ENCODE measurements at regions not wholly inside any gene's neighbourhood (a gene's known extent, or its start where the extent isn't known, plus 50 kb on each side); places are given as distances from the start of the nearest gene placed in this dataset.

GRCh38 chr3:20604659-20605058 is 418.7 kb upstream of the SGO1 start:
- Histone ChIP-seq H3K9ac (ENCODE audit: insufficient read depth, low read length, poor library complexity, severe bottlenecking) (no peak overlapping the region), H3K79me2 (ENCODE audit: insufficient read depth, low read length) (no peaks in the 10 kb centered on the region), H4K20me1 (ENCODE audit: insufficient read depth, low read length) (no peaks in the 10 kb centered on the region), H2AFZ (ENCODE audit: insufficient read depth, low read depth, low read length, poor library complexity, severe bottlenecking) (no peak overlapping the region), H3K4me1 (ENCODE audit: control insufficient read depth in 1 of 2, insufficient read depth in 2 of 2, low read length in 2 of 2) (no peaks in the 10 kb centered on the region), H3K36me3 (replicated peaks in 1 of 2; ENCODE audit: control insufficient read depth in 1 of 2, insufficient read depth in 2 of 2, low read length in 2 of 2) (no peaks in the 10 kb centered on the region), H3K27ac (ENCODE audit: low read depth in 1 of 2, low read length in 2 of 2) (no peak overlapping the region), H3K4me2 (replicated peaks; ENCODE audit: extremely low read depth, low read length, poor library complexity, severe bottlenecking) (no peak overlapping the region), H3K4me3 (replicated peaks in 1 of 3; ENCODE audit: low read depth in 2 of 3, low read length in 3 of 3) (no peak overlapping the region), H3K27me3 (ENCODE audit: control insufficient read depth in 2 of 2, insufficient read depth in 2 of 2, low read length in 2 of 2) (no peaks in the 10 kb centered on the region), H3K9me3 (replicated peaks in 1 of 2; ENCODE audit: control insufficient read depth in 1 of 2, insufficient read depth in 1 of 2, low read length in 2 of 2) (peaks cover 38 to 57% of the 10 kb centered on the region in 2 donors)
- no peaks in the 10 kb centered on the region for H3K36me3 Mint-ChIP-seq
- no peak for DNase-seq
- H3K27ac Mint-ChIP-seq, result no peak overlapping the region
- intact Hi-C loops (cut with micrococcal nuclease), result no loop called here
- peaks cover 17 to 45% (median 28%) of the 10 kb centered on the region in 7 donors for H3K9me3 Mint-ChIP-seq
- H3K4me1 Mint-ChIP-seq, result no peaks in the 10 kb centered on the region
- H3K4me3 Mint-ChIP-seq, result no peak overlapping the region
- TF ChIP-seq CTCF (IDR thresholded peaks at IDR 0.05), result no peak
- H3K27me3 Mint-ChIP-seq (ENCODE audit: low read depth in 3 of 3), result no peaks in the 10 kb centered on the region

GRCh38 chr3:20589275-20589674 is 403.3 kb upstream of the SGO1 start:
- Mint-ChIP-seq H3K4me3 (no peak overlapping the region), H3K4me1 (no peaks in the 10 kb centered on the region), H3K36me3 (no peaks in the 10 kb centered on the region), H3K27me3 (ENCODE audit: low read depth in 3 of 3) (no peaks in the 10 kb centered on the region), H3K9me3 (peaks cover 4 to 19% (median 10%) of the 10 kb centered on the region in 7 donors), H3K27ac (no peak overlapping the region)
- Histone ChIP-seq H3K9me3 (replicated peaks in 1 of 2; ENCODE audit: control insufficient read depth in 1 of 2, insufficient read depth in 1 of 2, low read length in 2 of 2) (peaks cover 5 to 8% of the 10 kb centered on the region in 2 donors), H3K4me2 (replicated peaks; ENCODE audit: extremely low read depth, low read length, poor library complexity, severe bottlenecking) (no peak overlapping the region), H4K20me1 (ENCODE audit: insufficient read depth, low read length) (no peaks in the 10 kb centered on the region), H2AFZ (ENCODE audit: insufficient read depth, low read depth, low read length, poor library complexity, severe bottlenecking) (no peak overlapping the region), H3K4me3 (replicated peaks in 1 of 3; ENCODE audit: low read depth in 2 of 3, low read length in 3 of 3) (no peak overlapping the region), H3K36me3 (replicated peaks in 1 of 2; ENCODE audit: control insufficient read depth in 1 of 2, insufficient read depth in 2 of 2, low read length in 2 of 2) (no peaks in the 10 kb centered on the region), H3K9ac (ENCODE audit: insufficient read depth, low read length, poor library complexity, severe bottlenecking) (no peak overlapping the region), H3K27ac (ENCODE audit: low read depth in 1 of 2, low read length in 2 of 2) (no peak overlapping the region), H3K79me2 (ENCODE audit: insufficient read depth, low read length) (no peaks in the 10 kb centered on the region), H3K4me1 (ENCODE audit: control insufficient read depth in 1 of 2, insufficient read depth in 2 of 2, low read length in 2 of 2) (no peaks in the 10 kb centered on the region), H3K27me3 (ENCODE audit: control insufficient read depth in 2 of 2, insufficient read depth in 2 of 2, low read length in 2 of 2) (no peaks in the 10 kb centered on the region)
- no peak for TF ChIP-seq CTCF (IDR thresholded peaks at IDR 0.05)
- 67% methylated on average over 1 of the region's 5 CpGs for WGBS (ENCODE audit: insufficient coverage)
- DNase-seq, result no peak
- intact Hi-C loops (cut with micrococcal nuclease), result no loop called here

Data from CD14-positive monocyte (primary cell).